GM12891 (cell line): ENCODE measurements at regions not wholly inside any gene's neighbourhood (a gene's known extent, or its start where the extent isn't known, plus 50 kb on each side); places are given as distances from the start of the nearest gene placed in this dataset.

Source experiments
- PAX5 ChIP-seq: IDR thresholded peaks from 2 replicates; pipeline ENCODE4 v1.6.1; 2011; ENCODE audit warnings: low read length, moderate library complexity, mild to moderate bottlenecking; ENCODE audit not compliant: insufficient read depth, severe bottlenecking
- POLR2A ChIP-seq: IDR thresholded peaks from 2 replicates; pipeline ENCODE4 v1.6.1; 2011; ENCODE audit warnings: low read depth, low read length, control low read depth
- POLR2AphosphoS5 ChIP-seq: IDR thresholded peaks from 2 replicates; pipeline ENCODE4 v1.6.1; 2011; ENCODE audit warnings: low read depth, low read length, control low read depth
- POU2F2 ChIP-seq: IDR thresholded peaks from 2 replicates; pipeline ENCODE4 v1.6.1; 2011; ENCODE audit warnings: low read depth, mild to moderate bottlenecking, control low read depth, low read length, moderate library complexity
- TAF1 ChIP-seq: IDR thresholded peaks from 2 replicates; pipeline ENCODE4 v1.6.1; 2011; ENCODE audit warnings: low read depth, low read length, control low read depth

GRCh38 chr13:39250440-39250839 lies 212.2 kb downstream of the NHLRC3 start:
- TF ChIP-seq POLR2A (no peak), POLR2AphosphoS5 (no peak), PAX5 (no peak), POU2F2 (no peak), TAF1 (no peak)
